IMR-90 (cell line): ENCODE measurements at regions not wholly inside any gene's neighbourhood (a gene's known extent, or its start where the extent isn't known, plus 50 kb on each side); places are given as distances from the start of the nearest gene placed in this dataset.
"Not testable (repeated sequence)": the region's sequence is repeated elsewhere in the genome, so short reads cannot be mapped to it uniquely, and the experiment has no call there.

ENCODE experiments used
- ATAC-seq: fragments of 200-7000 bp; cut with Tn5 transposase; 2 replicates; pipeline ENCODE4 v1.9.1; 2020; ENCODE audit warnings: low read depth, mild to moderate bottlenecking, moderate library complexity
- BruUV-seq: library from RNA; stranded (reverse); fragments of 400-500 nt; replicated peaks from 2 replicates; lab custom pipeline; 2021; lab: Mats Ljungman, UMichigan
- CTCF ChIA-PET: fragments of 300-600 bp; formaldehyde crosslinking; extraction: SDS; loops from one replicate; lab custom pipeline; 2021; ENCODE audit warnings: antibody characterized with exemption; lab: Yijun Ruan, JAX
- POLR2A ChIA-PET: fragments of 300-600 bp; sonication (Branson Sonifier 250); formaldehyde crosslinking; loops from one replicate; lab custom pipeline; 2022; ENCODE audit warnings: antibody characterized with exemption; ENCODE audit not compliant: unreplicated experiment; lab: Charles Lee
- DNase-seq: peaks from one replicate; pipeline ENCODE4 v3.0.0; 2013
- H2AFZ ChIP-seq: replicated peaks from 2 replicates; pipeline ENCODE3; 2013; ENCODE audit warnings: low read length, mild to moderate bottlenecking; ENCODE audit not compliant: poor library complexity
- H2AK5ac ChIP-seq: 2 replicates; pipeline ENCODE4 v1.6.1; 2013; ENCODE audit warnings: low read depth, low read length, inconsistent platforms
- H2AK9ac ChIP-seq: replicated peaks from 2 replicates; pipeline ENCODE3; 2013; ENCODE audit warnings: mild to moderate bottlenecking, low read depth, low read length, moderate library complexity; ENCODE audit not compliant: poor library complexity
- H2BK120ac ChIP-seq: 2 replicates; pipeline ENCODE4 v1.6.1; 2013; ENCODE audit warnings: low read depth, low read length, inconsistent platforms
- H2BK15ac ChIP-seq: 3 replicates; pipeline ENCODE4 v1.6.1; 2013; ENCODE audit warnings: low read depth, low read length, inconsistent platforms
- H2BK20ac ChIP-seq: 2 replicates; pipeline ENCODE4 v1.6.1; 2013; ENCODE audit warnings: low read depth, mild to moderate bottlenecking, inconsistent platforms, low read length, moderate library complexity
- H2BK5ac ChIP-seq: 2 replicates; pipeline ENCODE4 v1.6.1; 2013; ENCODE audit warnings: mild to moderate bottlenecking, low read depth, low read length, inconsistent platforms; ENCODE audit not compliant: poor library complexity, severe bottlenecking
- H3K14ac ChIP-seq: replicated peaks from 2 replicates; pipeline ENCODE4 v1.6.1; 2013; ENCODE audit warnings: low read depth, low read length, inconsistent platforms
- H3K18ac ChIP-seq: 2 replicates; pipeline ENCODE4 v1.6.1; 2013; ENCODE audit warnings: low read depth, low read length, control low read depth
- H3K23ac ChIP-seq: 2 replicates; pipeline ENCODE4 v1.6.1; 2013; ENCODE audit warnings: low read depth, low read length, inconsistent platforms
- H3K27ac ChIP-seq: 2 replicates; pipeline ENCODE4 v1.5.1; 2013; ENCODE audit warnings: mild to moderate bottlenecking, control low read depth, low read length; ENCODE audit not compliant: insufficient read depth
- H3K27me3 ChIP-seq: 2 replicates; pipeline ENCODE4 v1.6.1; 2013; ENCODE audit warnings: low read length; ENCODE audit not compliant: control insufficient read depth, insufficient read depth
- H3K36me3 ChIP-seq: 2 replicates; pipeline ENCODE4 v1.6.1; 2013; ENCODE audit warnings: low read length, mixed read lengths; ENCODE audit not compliant: control insufficient read depth, insufficient read depth
- H3K4ac ChIP-seq: 2 replicates; pipeline ENCODE4 v1.6.1; 2013; ENCODE audit warnings: low read depth, low read length, inconsistent platforms
- H3K4me1 ChIP-seq: 2 replicates; pipeline ENCODE4 v1.6.1; 2013; ENCODE audit warnings: low read length, mixed read lengths; ENCODE audit not compliant: control insufficient read depth, insufficient read depth
- H3K4me2 ChIP-seq: 2 replicates; pipeline ENCODE4 v1.6.1; 2013; ENCODE audit warnings: low read depth, mild to moderate bottlenecking, control low read depth, low read length, moderate library complexity
- H3K4me3 ChIP-seq: 2 replicates; pipeline ENCODE4 v1.5.1; 2013; ENCODE audit warnings: low read depth, mild to moderate bottlenecking, control low read depth, low read length, moderate library complexity; ENCODE audit not compliant: insufficient read depth
- H3K56ac ChIP-seq: 2 replicates; pipeline ENCODE4 v1.6.1; 2013; ENCODE audit warnings: low read length, inconsistent platforms; ENCODE audit not compliant: insufficient read depth; ENCODE audit errors: extremely low read depth
- H3K79me1 ChIP-seq, 2 experiments: 2 replicates each; pipeline ENCODE4 v1.6.1; 2013; ENCODE audit warnings: low read length in 2 of 2, inconsistent platforms in 1 of 2, low read depth in 1 of 2
- H3K9ac ChIP-seq: 2 replicates; pipeline ENCODE4 v1.6.1; 2013; ENCODE audit warnings: low read depth, low read length, control low read depth
- H3K9me1 ChIP-seq: 2 replicates; pipeline ENCODE4 v1.6.1; 2013; ENCODE audit warnings: low read length, inconsistent platforms; ENCODE audit not compliant: insufficient read depth
- H3K9me3 ChIP-seq: 2 replicates; pipeline ENCODE4 v1.6.1; 2013; ENCODE audit warnings: low read length; ENCODE audit not compliant: control insufficient read depth, insufficient read depth
- H4K20me1 ChIP-seq: 2 replicates; pipeline ENCODE4 v1.6.1; 2013; ENCODE audit warnings: low read length, inconsistent platforms; ENCODE audit not compliant: insufficient read depth
- H4K5ac ChIP-seq: 2 replicates; pipeline ENCODE4 v1.6.1; 2013; ENCODE audit warnings: mild to moderate bottlenecking, low read depth, low read length, control low read depth
- H4K8ac ChIP-seq, 2 experiments: 2 replicates each; pipeline ENCODE4 v1.6.1; 2013; ENCODE audit warnings: low read depth in 2 of 2, low read length in 2 of 2, control low read depth in 1 of 2, inconsistent platforms in 1 of 2
- H4K91ac ChIP-seq: 2 replicates; pipeline ENCODE4 v1.6.1; 2013; ENCODE audit warnings: low read depth, low read length, inconsistent platforms; ENCODE audit not compliant: insufficient read depth
- WGBS, 2 experiments: methylation state at CpG; one replicate each; pipeline versions ENCODE4 v1.1.5 to v1.1.7; 2013; ENCODE audit warnings: missing lambda C conversion rate in 2 of 2; ENCODE audit not compliant: insufficient read length in 1 of 2; ENCODE audit errors: extremely low coverage in 2 of 2; 5-methylcytosine and 5-hydroxymethylcytosine counted together
- dilution Hi-C: fragments of 300-500 bp; cut with HindIII; formaldehyde crosslinking; loops from one replicate; pipeline ENCODE4 v1.14.3; 2018; ENCODE audit warnings: low sequenced_read_pairs; ENCODE audit not compliant: unreplicated experiment
- in situ Hi-C: fragments of 300-500 bp; cut with MboI; formaldehyde crosslinking; loops from 3 replicates; pipeline ENCODE4 v1.14.3; 2019; ENCODE audit warnings: low sequenced_read_pairs, inconsistent platforms, mixed read lengths
- intact Hi-C: fragments of 100-400 bp; cut with micrococcal nuclease; formaldehyde crosslinking; loops from 2 replicates; pipeline ENCODE4 v1.10.0; 2022

- BruUV-seq, H3K27me3 ChIP-seq, H3K79me1 ChIP-seq, H4K8ac ChIP-seq, H3K18ac ChIP-seq, DNase-seq, H2BK5ac ChIP-seq, H3K9me3 ChIP-seq, H2AK9ac ChIP-seq, H3K9me1 ChIP-seq, H2AFZ ChIP-seq, H3K4ac ChIP-seq, H3K4me2 ChIP-seq, H3K14ac ChIP-seq, in situ Hi-C loops, intact Hi-C loops, H2BK120ac ChIP-seq, H3K27ac ChIP-seq, H3K56ac ChIP-seq, H3K23ac ChIP-seq, H2AK5ac ChIP-seq, H2BK20ac ChIP-seq, H2BK15ac ChIP-seq, H4K20me1 ChIP-seq, H3K9ac ChIP-seq, H3K4me3 ChIP-seq, H4K91ac ChIP-seq, H3K4me1 ChIP-seq, dilution Hi-C loops, POLR2A ChIA-PET, H4K5ac ChIP-seq, H3K36me3 ChIP-seq, ATAC-seq: not testable (repeated sequence)
- CTCF ChIA-PET, result interaction anchor here (0.6 kb wide), 1 partner anchor 168 kb away, joined by 3 read pairs; no protein-coding TSS in a partner anchor
- no CpG with 5 or more reads among the region's 3 CpGs for WGBS, 2 experiments
Observed at GRCh38 chr3:101922151-101922725, 72.9 kb downstream of the NFKBIZ start.

GRCh38 chr3:101924621-101925020 is 75.3 kb downstream of the NFKBIZ start:
- POLR2A ChIA-PET, H3K79me1 ChIP-seq, H3K27ac ChIP-seq, in situ Hi-C loops, H3K56ac ChIP-seq, DNase-seq, H3K27me3 ChIP-seq, BruUV-seq, CTCF ChIA-PET, H3K4me2 ChIP-seq, intact Hi-C loops, H4K20me1 ChIP-seq, H3K36me3 ChIP-seq, H3K9ac ChIP-seq, H3K4me3 ChIP-seq, H3K9me3 ChIP-seq, dilution Hi-C loops: not testable (repeated sequence)
- peak overlapping the region; percentile 91 for H3K4ac ChIP-seq
- peaks cover 14% of the 10 kb centered on the region for H3K9me1 ChIP-seq
- H2AK5ac ChIP-seq, result peak overlapping the region; percentile 98
- peak overlapping the region; percentile 85 for H2AFZ ChIP-seq
- peak overlapping the region; percentile 92 for H2BK120ac ChIP-seq
- H2AK9ac ChIP-seq, result peak overlapping the region; percentile 65
- H2BK20ac ChIP-seq, result peak overlapping the region; percentile 94; the same call in 1 of the 2 replicates
- H2BK5ac ChIP-seq, result peak overlapping the region; percentile 52
- peaks cover 13% of the 10 kb centered on the region for H3K4me1 ChIP-seq
- ATAC-seq, result peak; percentile 40; the same call in 1 of the 2 replicates
- H3K14ac ChIP-seq, result peak overlapping the region; percentile 94
- peak overlapping the region; percentile 89; the same call in 1 of the 2 replicates for H4K5ac ChIP-seq
- H4K91ac ChIP-seq, result peak overlapping the region; percentile 85
- peak overlapping the region; percentile 94 to 99 for H4K8ac ChIP-seq
- peak overlapping the region; percentile 99; the same call in 2 of the 3 replicates for H2BK15ac ChIP-seq
- WGBS, 2 experiments, result 100% methylated on average over 1 of the region's 2 CpGs; no CpG with 5 or more reads in 1 of the 2 experiments
- peak overlapping the region; percentile 64; the same call in 1 of the 2 replicates for H3K23ac ChIP-seq
- H3K18ac ChIP-seq, result peak overlapping the region; percentile 58; the same call in 1 of the 2 replicates
